ENCODE measurements at regions not wholly inside any gene's neighbourhood (a gene's known extent, or its start where the extent isn't known, plus 50 kb on each side); places are given as distances from the start of the nearest gene placed in this dataset.

GRCh38 chr5:165135565-165135964 lies 1630.1 kb downstream of the MAT2B start:
- Histone ChIP-seq H2AFZ (ENCODE audit: low read length) (no peak overlapping the region), H3K4me3 (ENCODE audit: insufficient read depth, low read length) (no peak overlapping the region), H3K36me3 (ENCODE audit: insufficient read depth, low read length) (no peaks in the 10 kb centered on the region), H3K27me3 (ENCODE audit: insufficient read depth, low read length) (no peaks in the 10 kb centered on the region), H3K4me1 (ENCODE audit: insufficient read depth, low read length) (no peaks in the 10 kb centered on the region), H4K20me1 (ENCODE audit: insufficient read depth, low read length) (no peaks in the 10 kb centered on the region), H3K4me2 (ENCODE audit: insufficient read depth, low read length) (no peak overlapping the region), H3K9me3 (ENCODE audit: low read depth, low read length) (peaks cover 6% of the 10 kb centered on the region), H3K27ac (ENCODE audit: low read depth, low read length) (no peak overlapping the region), H3K79me2 (ENCODE audit: insufficient read depth, low read length) (no peaks in the 10 kb centered on the region)
- TF ChIP-seq CTCF (IDR thresholded peaks at IDR 0.05; ENCODE audit: extremely low read depth, low read depth, low read length) = no peak
- DNase-seq (ENCODE audit: insufficient read length, low spot score, missing footprints) = no peak

- no peaks in the 10 kb centered on the region for H3K79me2 ChIP-seq (ENCODE audit: insufficient read depth, low read length)
- no peaks in the 10 kb centered on the region for H3K4me1 ChIP-seq (ENCODE audit: insufficient read depth, low read length)
- no peaks in the 10 kb centered on the region for H3K27me3 ChIP-seq (ENCODE audit: insufficient read depth, low read length)
- H4K20me1 ChIP-seq (ENCODE audit: insufficient read depth, low read length) = no peaks in the 10 kb centered on the region
- no peak overlapping the region for H3K27ac ChIP-seq (ENCODE audit: low read depth, low read length)
- TF ChIP-seq CTCF (IDR thresholded peaks at IDR 0.05; ENCODE audit: extremely low read depth, low read depth, low read length) = no peak
- H3K4me3 ChIP-seq (ENCODE audit: insufficient read depth, low read length) = no peak overlapping the region
- no peaks in the 10 kb centered on the region for H3K36me3 ChIP-seq (ENCODE audit: insufficient read depth, low read length)
- DNase-seq (ENCODE audit: insufficient read length, low spot score, missing footprints) = no peak
- peaks cover 6% of the 10 kb centered on the region for H3K9me3 ChIP-seq (ENCODE audit: low read depth, low read length)
- H3K4me2 ChIP-seq (ENCODE audit: insufficient read depth, low read length) = no peak overlapping the region
- no peak overlapping the region for H2AFZ ChIP-seq (ENCODE audit: low read length)
Measured at GRCh38 chr5:165137701-165138100, 1632.3 kb downstream of the MAT2B start.

GRCh38 chr5:165138236-165138635 lies 1632.8 kb downstream of the MAT2B start:
- Histone ChIP-seq H3K27me3 (ENCODE audit: insufficient read depth, low read length) (no peaks in the 10 kb centered on the region), H3K4me1 (ENCODE audit: insufficient read depth, low read length) (no peaks in the 10 kb centered on the region), H4K20me1 (ENCODE audit: insufficient read depth, low read length) (no peaks in the 10 kb centered on the region), H3K4me2 (ENCODE audit: insufficient read depth, low read length) (no peak overlapping the region), H3K27ac (ENCODE audit: low read depth, low read length) (no peak overlapping the region), H3K36me3 (ENCODE audit: insufficient read depth, low read length) (no peaks in the 10 kb centered on the region), H3K79me2 (ENCODE audit: insufficient read depth, low read length) (no peaks in the 10 kb centered on the region), H2AFZ (ENCODE audit: low read length) (no peak overlapping the region), H3K4me3 (ENCODE audit: insufficient read depth, low read length) (no peak overlapping the region), H3K9me3 (ENCODE audit: low read depth, low read length) (peaks cover 6% of the 10 kb centered on the region)
- no peak for TF ChIP-seq CTCF (IDR thresholded peaks at IDR 0.05; ENCODE audit: extremely low read depth, low read depth, low read length)
- DNase-seq (ENCODE audit: insufficient read length, low spot score, missing footprints) = no peak

DNA sequence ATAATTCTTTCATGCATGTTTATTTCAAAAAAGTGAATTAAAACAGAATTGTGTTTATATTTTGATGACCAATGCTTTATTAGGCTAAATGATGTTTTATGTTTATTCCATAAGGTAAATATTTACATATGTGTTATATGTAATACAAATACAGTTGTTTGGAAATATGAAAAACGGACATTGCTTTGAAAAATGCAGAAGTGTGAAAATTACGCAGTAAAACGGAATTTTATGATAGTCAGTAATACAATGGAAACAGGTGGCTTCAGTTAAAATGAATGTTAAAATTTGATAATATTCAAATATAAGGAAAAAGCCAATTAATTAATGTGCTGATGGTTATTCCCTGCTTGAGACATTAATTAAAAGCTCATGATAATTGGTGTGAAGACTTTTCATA lies 1633.8 kb downstream of the MAT2B start:
- TF ChIP-seq CTCF (IDR thresholded peaks at IDR 0.05; ENCODE audit: extremely low read depth, low read depth, low read length) = no peak
- Histone ChIP-seq H3K4me1 (ENCODE audit: insufficient read depth, low read length) (no peaks in the 10 kb centered on the region), H3K9me3 (ENCODE audit: low read depth, low read length) (peaks cover 3% of the 10 kb centered on the region), H3K79me2 (ENCODE audit: insufficient read depth, low read length) (no peaks in the 10 kb centered on the region), H3K4me3 (ENCODE audit: insufficient read depth, low read length) (no peak overlapping the region), H2AFZ (ENCODE audit: low read length) (no peak overlapping the region), H3K36me3 (ENCODE audit: insufficient read depth, low read length) (no peaks in the 10 kb centered on the region), H3K27ac (ENCODE audit: low read depth, low read length) (no peak overlapping the region), H4K20me1 (ENCODE audit: insufficient read depth, low read length) (no peaks in the 10 kb centered on the region), H3K4me2 (ENCODE audit: insufficient read depth, low read length) (no peak overlapping the region), H3K27me3 (ENCODE audit: insufficient read depth, low read length) (no peaks in the 10 kb centered on the region)
- DNase-seq (ENCODE audit: insufficient read length, low spot score, missing footprints) = no peak
